ENCODE measurements at regions not wholly inside any gene's neighbourhood (a gene's known extent, or its start where the extent isn't known, plus 50 kb on each side); places are given as distances from the start of the nearest gene placed in this dataset.

- TF ChIP-seq YY1 (IDR thresholded peaks at IDR 0.05; ENCODE audit: insufficient read depth, insufficient read length) (no peak), SUZ12 (IDR thresholded peaks at IDR 0.05; ENCODE audit: extremely low read depth, insufficient read depth, insufficient read length) (no peak)
These were observed 313.3 kb downstream of the FOXL1 start for GRCh38 chr16:86891631-86892030.
